Endodermal cell (in vitro differentiated cells): ENCODE measurements at regions not wholly inside any gene's neighbourhood (a gene's known extent, or its start where the extent isn't known, plus 50 kb on each side); places are given as distances from the start of the nearest gene placed in this dataset.

Experiments used
- DNase-seq: peaks from one replicate; pipeline ENCODE4 v3.0.0-alpha.2; 2017
- H3K27ac ChIP-seq: 2 replicates; pipeline ENCODE4 v1.5.1; 2013; ENCODE audit warnings: mild to moderate bottlenecking, low read depth, low read length, moderate library complexity
- H3K27me3 ChIP-seq: 2 replicates; pipeline ENCODE4 v1.6.1; 2013; ENCODE audit warnings: mild to moderate bottlenecking, low read length, moderate library complexity; ENCODE audit not compliant: insufficient read depth, control insufficient read depth, poor library complexity, severe bottlenecking
- H3K36me3 ChIP-seq: 2 replicates; pipeline ENCODE4 v1.7.0; 2013; ENCODE audit warnings: mild to moderate bottlenecking, low read length, moderate library complexity; ENCODE audit not compliant: control insufficient read depth, insufficient read depth
- H3K4me1 ChIP-seq: one replicate; pipeline ENCODE4 v1.7.0; 2013; ENCODE audit warnings: low read length; ENCODE audit not compliant: control insufficient read depth, insufficient read depth
- H3K4me3 ChIP-seq: 2 replicates; pipeline ENCODE4 v1.5.1; 2013; ENCODE audit warnings: mild to moderate bottlenecking, low read length, moderate library complexity
- H3K9ac ChIP-seq: 2 replicates; pipeline ENCODE4 v1.6.1; 2013; ENCODE audit warnings: mild to moderate bottlenecking, low read length, moderate library complexity; ENCODE audit not compliant: poor library complexity, severe bottlenecking; ENCODE audit errors: extremely low read depth
- H3K9me3 ChIP-seq: 2 replicates; pipeline ENCODE4 v1.6.1; 2013; ENCODE audit warnings: mild to moderate bottlenecking, low read length, moderate library complexity; ENCODE audit not compliant: control insufficient read depth
- H3K27ac Mint-ChIP-seq: 2 replicates; pipeline ENCODE4 v1.8.0; 2020; ENCODE audit warnings: mixed read lengths
- H3K27me3 Mint-ChIP-seq: 2 replicates; pipeline ENCODE4 v1.8.0; 2021; ENCODE audit warnings: mild to moderate bottlenecking, mixed read lengths; ENCODE audit not compliant: insufficient read depth
- H3K36me3 Mint-ChIP-seq: 2 replicates; pipeline ENCODE4 v1.8.0; 2020; ENCODE audit warnings: low read depth, mixed read lengths
- H3K4me1 Mint-ChIP-seq: 2 replicates; pipeline ENCODE4 v1.8.0; 2020; ENCODE audit warnings: mixed read lengths
- H3K4me3 Mint-ChIP-seq: 2 replicates; pipeline ENCODE4 v1.8.0; 2020; ENCODE audit warnings: mild to moderate bottlenecking, moderate library complexity, mixed read lengths
- H3K9me3 Mint-ChIP-seq: 2 replicates; pipeline ENCODE4 v1.8.0; 2020; ENCODE audit warnings: mild to moderate bottlenecking, mixed read lengths
- CTCF ChIP-seq: fragments of 200-600 bp; sonication (generic); conservative IDR thresholded peaks from 2 replicates; pipeline ENCODE4 v1.5.0; 2021; ENCODE audit warnings: antibody characterized with exemption, mild to moderate bottlenecking
- WGBS, 2 experiments: methylation state at CpG; one replicate each; pipeline versions ENCODE4 v1.1.5 to v1.1.7; 2013; ENCODE audit warnings: missing lambda C conversion rate in 2 of 2, mixed read lengths in 1 of 2; ENCODE audit not compliant: insufficient coverage in 1 of 2, insufficient read length in 1 of 2; 5-methylcytosine and 5-hydroxymethylcytosine counted together

GRCh38 chr2:14828223-14828622 lies 195.7 kb downstream of the LRATD1 start:
- H3K27ac ChIP-seq: no peak overlapping the region
- H3K4me1 ChIP-seq: peaks cover 3% of the 10 kb centered on the region
- Mint-ChIP-seq H3K27ac (no peak overlapping the region), H3K4me1 (peaks cover 8% of the 10 kb centered on the region), H3K4me3 (no peak overlapping the region), H3K9me3 (no peaks in the 10 kb centered on the region), H3K27me3 (no peaks in the 10 kb centered on the region), H3K36me3 (no peaks in the 10 kb centered on the region)
- H3K4me3 ChIP-seq: no peak overlapping the region
- H3K36me3 ChIP-seq: no peaks in the 10 kb centered on the region
- no peak overlapping the region for H3K9ac ChIP-seq
- no peaks in the 10 kb centered on the region for H3K27me3 ChIP-seq
- TF ChIP-seq CTCF: no peak
- 43 to 80% methylated on average over 1 of the region's 1 CpG for WGBS, 2 experiments
- no peak for DNase-seq
- H3K9me3 ChIP-seq: no peaks in the 10 kb centered on the region

- Mint-ChIP-seq H3K36me3 (no peaks in the 10 kb centered on the region), H3K27ac (no peak overlapping the region), H3K27me3 (no peaks in the 10 kb centered on the region), H3K9me3 (no peaks in the 10 kb centered on the region), H3K4me3 (no peak overlapping the region), H3K4me1 (peaks cover 8% of the 10 kb centered on the region)
- Histone ChIP-seq H3K9me3 (no peaks in the 10 kb centered on the region), H3K27ac (no peak overlapping the region), H3K4me3 (no peak overlapping the region), H3K27me3 (no peaks in the 10 kb centered on the region), H3K9ac (no peak overlapping the region), H3K4me1 (peaks cover 3% of the 10 kb centered on the region), H3K36me3 (no peaks in the 10 kb centered on the region)
- WGBS, 2 experiments: 82 to 94% methylated on average over 3 of the region's 3 CpGs
- TF ChIP-seq CTCF: no peak
- no peak for DNase-seq
Measured at GRCh38 chr2:14828968-14829367, 196.5 kb downstream of the LRATD1 start.

- H3K27me3 Mint-ChIP-seq: no peaks in the 10 kb centered on the region
- Histone ChIP-seq H3K4me1 (peaks cover 3% of the 10 kb centered on the region), H3K4me3 (no peak overlapping the region), H3K9ac (no peak overlapping the region), H3K27me3 (no peaks in the 10 kb centered on the region), H3K9me3 (no peaks in the 10 kb centered on the region), H3K27ac (no peak overlapping the region), H3K36me3 (no peaks in the 10 kb centered on the region)
- 86 to 100% methylated on average over 1 to 3 of the region's 3 CpGs for WGBS, 2 experiments
- H3K4me3 Mint-ChIP-seq: no peak overlapping the region
- DNase-seq: no peak
- no peak overlapping the region for H3K27ac Mint-ChIP-seq
- H3K36me3 Mint-ChIP-seq: no peaks in the 10 kb centered on the region
- H3K9me3 Mint-ChIP-seq: no peaks in the 10 kb centered on the region
- TF ChIP-seq CTCF: no peak
- H3K4me1 Mint-ChIP-seq: peaks cover 8% of the 10 kb centered on the region
Measured at GRCh38 chr2:14831458-14831857, 198.9 kb downstream of the LRATD1 start.
